Activated CD4-positive, CD25-positive, alpha-beta regulatory T cell treated with anti-CD3 and anti-CD28 coated beads, Interleukin-2, amount 50 U/mL, for 72 hours (primary cell): ENCODE measurements at regions not wholly inside any gene's neighbourhood (a gene's known extent, or its start where the extent isn't known, plus 50 kb on each side); places are given as distances from the start of the nearest gene placed in this dataset.
"Not testable (repeated sequence)": the region's sequence is repeated elsewhere in the genome, so short reads cannot be mapped to it uniquely, and the experiment has no call there.

Source experiments
- DNase-seq: peaks from one replicate; pipeline ENCODE4 v3.0.0; 2021

DNA sequence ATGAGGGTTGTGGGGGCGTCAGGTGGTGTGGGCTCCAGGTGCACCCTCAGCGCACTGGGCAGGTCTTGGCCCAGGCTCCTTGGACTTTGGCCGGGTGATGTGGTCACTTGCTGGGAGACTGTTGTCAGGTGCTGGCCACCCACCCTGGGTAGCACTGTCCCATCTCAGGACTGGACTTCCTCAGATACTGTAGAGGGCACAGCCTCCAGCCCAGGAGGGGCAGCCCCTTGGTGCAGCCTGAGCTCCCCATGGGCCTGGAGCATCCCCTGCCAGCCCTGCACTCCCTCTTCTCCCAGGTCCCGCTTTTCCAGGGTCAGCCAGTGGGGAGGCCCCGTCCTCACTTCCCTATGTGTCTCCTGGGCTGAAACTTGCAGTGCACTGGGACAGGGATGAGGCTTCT lies 592.3 kb downstream of the CWH43 start:
- not testable (repeated sequence) for DNase-seq

DNA sequence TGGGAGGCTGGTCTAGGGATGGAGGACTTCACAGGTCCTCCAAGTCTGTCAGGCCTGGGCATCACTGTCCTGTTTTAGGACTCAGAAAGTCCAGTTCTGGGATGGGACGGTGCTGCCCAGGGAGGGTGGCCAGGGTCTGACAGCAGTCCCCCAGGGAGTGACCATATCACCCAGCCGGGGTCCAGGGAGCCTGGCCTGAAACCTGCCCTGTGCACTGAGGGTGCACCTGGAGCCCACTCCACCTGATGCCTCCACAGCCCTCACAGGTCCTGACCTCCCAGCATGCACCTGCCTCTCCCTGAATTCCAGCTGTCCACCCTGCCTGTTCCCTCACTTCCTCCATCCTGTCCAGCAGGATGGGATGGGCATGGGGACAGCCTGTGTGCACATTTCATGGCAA lies 592.8 kb downstream of the CWH43 start:
- DNase-seq = not testable (repeated sequence)

DNA sequence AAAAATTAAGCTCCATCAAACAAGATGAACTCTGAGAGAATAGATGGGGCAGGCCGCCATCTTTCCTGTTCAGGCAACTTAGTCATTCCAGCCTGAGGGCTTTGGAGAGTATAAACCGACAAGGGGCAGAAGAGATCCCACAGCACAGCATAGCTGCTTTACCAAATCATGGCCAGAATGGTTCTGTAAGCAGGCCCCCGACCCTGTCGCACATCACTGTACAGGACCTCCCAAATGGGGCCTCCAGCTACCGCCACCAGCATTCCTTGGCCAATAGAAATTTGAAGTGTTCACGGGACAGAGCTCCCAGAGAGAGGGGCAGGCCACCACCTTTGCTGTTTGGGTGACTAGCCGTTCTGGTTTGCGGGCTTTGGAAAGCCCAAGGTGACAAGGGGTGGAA lies 594.1 kb downstream of the CWH43 start:
- not testable (repeated sequence) for DNase-seq

DNA sequence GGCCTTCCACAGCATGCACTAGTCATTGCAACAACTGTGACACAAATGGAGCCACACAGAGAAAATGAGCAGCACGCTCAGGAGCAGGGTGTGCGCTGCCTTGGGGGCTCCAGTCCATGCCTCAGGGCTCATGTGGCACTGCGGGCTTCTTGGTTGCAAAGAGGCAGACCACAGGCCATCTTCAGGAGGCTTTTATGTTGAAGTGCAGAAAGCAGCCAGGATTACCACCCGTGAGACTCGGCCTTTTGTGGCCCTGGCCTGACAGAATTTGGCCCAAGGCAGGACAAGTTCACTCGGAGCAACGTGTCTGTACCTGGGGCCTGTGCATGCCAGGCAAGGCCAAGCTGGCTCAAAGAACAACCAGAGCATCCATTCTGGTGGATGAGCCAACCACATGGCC lies 602.3 kb downstream of the CWH43 start:
- not testable (repeated sequence) for DNase-seq

DNA sequence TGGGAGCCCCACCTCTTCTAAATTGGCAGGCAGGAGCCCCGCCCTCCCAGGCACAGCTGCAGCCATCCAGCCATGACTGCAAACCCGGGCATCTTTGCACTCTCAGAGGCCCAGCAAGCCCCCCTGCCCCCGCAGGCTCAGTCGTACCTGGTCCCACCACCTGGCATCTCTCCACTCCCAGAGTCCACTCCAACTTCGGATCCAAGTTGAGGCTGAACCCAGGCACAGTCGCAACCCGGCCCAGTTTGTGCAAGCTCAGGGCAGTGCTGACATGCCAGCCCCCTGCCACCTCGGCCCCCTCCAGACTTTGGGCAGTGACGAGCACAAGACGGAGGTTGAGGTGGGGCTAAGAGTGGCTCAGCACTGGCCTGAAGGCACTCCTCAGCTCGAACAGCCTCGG lies 632.4 kb downstream of the CWH43 start:
- DNase-seq = not testable (repeated sequence)

DNA sequence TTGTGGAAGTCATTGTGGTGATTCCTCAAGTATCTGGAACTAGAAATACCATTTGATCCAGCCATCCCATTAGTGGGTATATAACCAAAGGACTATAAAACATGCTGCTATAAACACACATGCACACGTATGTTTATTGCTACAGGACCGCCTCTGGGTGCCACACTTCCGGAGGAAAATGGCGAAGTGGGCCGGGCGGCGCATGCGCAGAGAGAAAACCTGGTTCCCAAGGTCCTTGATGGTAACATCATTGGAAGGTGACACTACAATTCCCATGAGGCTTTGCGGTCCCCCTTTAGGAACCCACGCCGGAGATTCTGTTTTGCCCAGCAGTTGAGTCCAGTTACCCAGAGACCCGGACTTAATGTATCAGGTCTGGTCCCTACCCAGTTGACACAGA lies 640.4 kb downstream of the CWH43 start:
- not testable (repeated sequence) for DNase-seq
